Upper lobe of left lung (tissue), 6 donors: ENCODE measurements at regions not wholly inside any gene's neighbourhood (a gene's known extent, or its start where the extent isn't known, plus 50 kb on each side); places are given as distances from the start of the nearest gene placed in this dataset.
"Not testable (repeated sequence)": the region's sequence is repeated elsewhere in the genome, so short reads cannot be mapped to it uniquely, and the experiment has no call there.

Experiments
- ATAC-seq, 2 donors: fragments of 200-7000 bp; cut with Tn5 transposase; one replicate each; pipeline ENCODE4 v1.9.1; 2022; ENCODE audit warnings: mild to moderate bottlenecking in 2 of 2, moderate library complexity in 2 of 2; ENCODE audit not compliant: low FRiP score in 2 of 2
- DNase-seq, 2 donors: peaks; one replicate each; pipeline ENCODE4 v3.0.0-alpha.2; 2019 to 2020
- H3K27ac ChIP-seq, 4 donors: fragments of 200-600 bp; sonication (generic); one replicate each; pipeline ENCODE4 v1.5.1; 2016 to 2019
- H3K27me3 ChIP-seq, 4 donors: fragments of 200-600 bp; sonication (generic); one replicate each; pipeline ENCODE4 v1.5.1; 2017 to 2019
- H3K36me3 ChIP-seq, 4 donors: fragments of 200-600 bp; sonication (generic); one replicate each; pipeline ENCODE4 v1.5.1; 2016 to 2019
- H3K4me1 ChIP-seq, 4 donors: fragments of 200-600 bp; sonication (generic); one replicate each; pipeline ENCODE4 v1.5.1; 2018 to 2019
- H3K4me3 ChIP-seq, 4 donors: fragments of 200-600 bp; sonication (generic); one replicate each; pipeline ENCODE4 v1.5.1; 2017 to 2019; ENCODE audit warnings: mild to moderate bottlenecking in 2 of 4, moderate library complexity in 1 of 4
- H3K9me3 ChIP-seq, 4 donors: fragments of 200-600 bp; sonication (generic); one replicate each; pipeline ENCODE4 v1.5.1; 2018 to 2019
- CTCF ChIP-seq, 6 experiments: fragments of 450-650 bp in 4 of 6; fragments of 200-600 bp in 2 of 6; sonication (generic) in 2 of 6; IDR thresholded peaks; one replicate each; pipeline ENCODE4 v1.5.1; 2016 to 2019; ENCODE audit warnings: antibody characterized with exemption in 6 of 6
- WGBS, 2 donors: methylation state at CpG; one replicate each; pipeline ENCODE4 v1.1.5; 2017 to 2018; 5-methylcytosine and 5-hydroxymethylcytosine counted together
- donor health status: DM: no; HTN: no; CAD: no; lungs with moderate emphysema.
- donor health status: DM: no; HTN: yes; CAD: no; lungs with severe emphysema.

GRCh38 chr6:60799146-60799545 lies 1486.9 kb downstream of the KHDRBS2 start:
- DNase-seq: peak in 1 of 2 donors; percentile 19
- H3K4me3 ChIP-seq, H3K36me3 ChIP-seq, H3K27me3 ChIP-seq, ATAC-seq, H3K4me1 ChIP-seq, H3K27ac ChIP-seq, H3K9me3 ChIP-seq: not testable (repeated sequence)
- 50 to 53% methylated on average over 3 of the region's 3 CpGs for WGBS, 2 donors
- peak in 2 of 6 experiments; percentile 7 to 10 for TF ChIP-seq CTCF (IDR thresholded peaks at IDR 0.05)

- ATAC-seq, H3K27ac ChIP-seq, DNase-seq, H3K4me3 ChIP-seq, H3K27me3 ChIP-seq, H3K4me1 ChIP-seq, H3K9me3 ChIP-seq, H3K36me3 ChIP-seq: not testable (repeated sequence)
Measured at GRCh38 chr6:60797831-60798230, 1488.2 kb downstream of the KHDRBS2 start.

DNA sequence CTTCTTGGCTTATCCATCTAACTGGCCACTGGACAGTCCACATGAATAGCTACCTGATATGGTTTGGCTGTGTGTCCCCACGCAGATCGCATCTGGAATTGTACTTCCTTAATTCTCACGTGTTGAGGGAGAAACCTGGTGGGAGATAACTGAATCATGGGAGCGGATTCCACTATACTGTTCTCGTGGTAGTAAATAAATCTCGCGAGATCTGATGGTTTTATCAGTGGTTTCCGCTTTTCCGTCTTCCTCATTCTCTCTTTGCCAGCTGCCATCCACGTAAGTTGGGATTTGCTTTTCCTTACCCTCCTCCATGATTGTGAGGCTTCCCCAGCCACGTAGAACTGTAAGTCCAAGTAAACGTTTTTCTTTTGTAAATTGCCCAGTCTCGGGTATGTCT lies 1496.4 kb downstream of the KHDRBS2 start:
- not testable (repeated sequence) for H3K27ac ChIP-seq, ATAC-seq, H3K9me3 ChIP-seq, H3K4me1 ChIP-seq, H3K4me3 ChIP-seq, H3K27me3 ChIP-seq, DNase-seq, H3K36me3 ChIP-seq
- WGBS, 2 donors: 86 to 91% methylated on average over 13 of the region's 13 CpGs

DNA sequence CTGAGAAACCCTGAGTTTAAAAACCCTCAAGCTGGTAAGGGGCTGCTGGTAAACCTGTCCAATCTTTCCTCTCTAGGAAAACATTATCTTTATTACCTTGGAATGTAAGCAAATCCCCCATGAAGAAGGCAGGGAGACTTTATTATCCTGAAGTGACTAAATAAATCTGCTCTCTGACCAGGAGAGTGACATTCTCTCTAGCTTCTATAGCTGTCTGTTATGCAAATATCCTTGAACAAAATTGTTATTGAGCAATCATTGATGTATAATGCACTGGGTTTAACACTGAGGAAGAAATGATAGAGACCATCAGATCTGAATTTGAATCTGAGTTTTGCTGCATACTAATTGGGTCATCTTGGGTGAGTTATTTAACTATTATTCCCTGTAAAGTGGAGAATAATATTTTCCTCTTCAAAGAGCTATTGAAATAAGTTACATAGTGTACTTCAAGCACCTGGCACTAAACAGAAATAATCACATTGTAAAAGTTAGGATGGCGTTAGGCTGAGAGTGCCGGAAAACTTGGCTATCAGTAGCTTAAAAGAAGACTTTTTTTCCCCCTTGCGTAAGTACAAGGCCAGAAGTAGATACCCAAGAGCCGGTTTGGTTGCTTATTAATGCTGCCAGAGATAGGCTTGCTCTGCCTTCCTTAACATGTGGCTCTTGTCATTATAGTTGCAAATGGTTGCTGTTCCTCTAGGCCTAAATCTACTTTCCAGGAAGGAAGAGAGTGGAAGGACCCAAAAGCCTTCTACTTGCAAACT lies 1503.1 kb downstream of the KHDRBS2 start:
- not testable (repeated sequence) for ATAC-seq, H3K4me3 ChIP-seq, H3K27ac ChIP-seq, DNase-seq, H3K27me3 ChIP-seq, H3K36me3 ChIP-seq, H3K9me3 ChIP-seq, H3K4me1 ChIP-seq
- WGBS, 2 donors: 55 to 70% methylated on average over 4 of the region's 4 CpGs

- not testable (repeated sequence) for H3K9me3 ChIP-seq, H3K4me1 ChIP-seq, H3K27me3 ChIP-seq, H3K27ac ChIP-seq, DNase-seq, H3K36me3 ChIP-seq, H3K4me3 ChIP-seq, ATAC-seq
- 47 to 57% methylated on average over 3 of the region's 3 CpGs for WGBS, 2 donors
Measured at GRCh38 chr6:60779591-60779990, 1506.4 kb downstream of the KHDRBS2 start.

DNA sequence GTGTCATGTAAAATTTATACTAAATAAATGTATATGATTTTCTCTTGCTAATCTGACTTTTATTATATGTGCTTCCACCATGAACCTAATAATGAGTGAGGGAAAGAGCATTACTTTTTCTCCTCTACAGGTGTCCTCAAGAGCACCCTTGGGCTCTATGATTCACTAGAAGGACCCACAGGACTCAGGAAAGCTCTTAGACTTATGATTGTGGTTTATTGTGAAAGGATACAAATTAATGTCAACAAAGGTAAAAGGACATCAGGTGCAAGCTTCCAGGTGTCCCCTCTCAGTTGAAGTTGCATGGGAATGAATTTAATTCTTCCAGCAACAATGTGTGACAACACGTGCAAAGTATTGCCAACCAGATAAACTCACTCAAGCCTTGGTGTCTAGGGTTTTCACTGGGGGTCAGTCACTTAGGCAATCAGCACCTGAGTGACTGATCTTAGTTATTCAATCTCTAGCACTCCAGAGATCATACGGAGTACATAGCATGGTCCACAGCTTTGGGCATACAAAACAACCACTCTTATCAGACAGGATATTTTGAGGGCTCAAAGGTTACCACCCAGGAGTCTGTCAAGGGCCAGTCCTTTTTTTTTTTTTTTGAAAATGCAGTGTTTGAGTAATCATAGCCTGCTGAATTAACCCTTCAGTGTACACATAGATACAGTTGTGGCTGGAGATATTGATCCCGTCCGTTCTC lies 1518.1 kb downstream of the KHDRBS2 start:
- not testable (repeated sequence) for H3K27ac ChIP-seq, DNase-seq, H3K4me3 ChIP-seq, H3K27me3 ChIP-seq, H3K9me3 ChIP-seq, H3K36me3 ChIP-seq, H3K4me1 ChIP-seq
- ATAC-seq: peak in 1 of 2 donors; percentile 52
- WGBS, 2 donors: 55 to 68% methylated on average over 4 of the region's 4 CpGs

DNA sequence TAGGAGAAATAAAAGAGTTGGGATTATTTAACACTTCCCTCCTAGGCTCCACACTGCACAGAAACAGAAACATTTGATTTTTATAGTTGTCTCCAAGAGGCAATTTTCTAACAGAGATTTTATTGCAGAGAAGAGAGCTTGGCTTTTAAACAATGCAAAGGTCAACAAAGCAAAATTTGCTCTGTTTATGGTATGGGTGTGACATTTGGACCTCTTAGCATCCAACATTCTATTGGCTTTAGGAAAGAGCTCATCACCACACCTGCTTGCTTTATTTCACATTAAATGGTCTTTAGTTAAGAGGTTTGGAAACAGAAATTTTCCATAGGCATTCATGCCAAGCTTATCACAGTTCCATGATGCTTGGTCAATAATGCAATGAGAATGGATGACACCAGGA lies 1520.7 kb downstream of the KHDRBS2 start:
- DNase-seq, H3K9me3 ChIP-seq, H3K4me3 ChIP-seq, ATAC-seq, H3K36me3 ChIP-seq, H3K27ac ChIP-seq, H3K27me3 ChIP-seq, H3K4me1 ChIP-seq: not testable (repeated sequence)

GRCh38 chr6:60763464-60764080 lies 1522.5 kb downstream of the KHDRBS2 start:
- not testable (repeated sequence) for H3K27me3 ChIP-seq, ATAC-seq, H3K9me3 ChIP-seq, H3K4me3 ChIP-seq, H3K4me1 ChIP-seq, H3K27ac ChIP-seq, H3K36me3 ChIP-seq
- WGBS, 2 donors: 66 to 68% methylated on average over 1 to 4 of the region's 4 CpGs
- DNase-seq: peak in 1 of 2 donors; percentile 50

GRCh38 chr6:60760928-60761327 lies 1525.1 kb downstream of the KHDRBS2 start:
- not testable (repeated sequence) for H3K4me3 ChIP-seq, ATAC-seq
- WGBS, 2 donors: 67 to 77% methylated on average over 1 of the region's 1 CpG

GRCh38 chr6:60759149-60759825 lies 1526.7 kb downstream of the KHDRBS2 start:
- 59 to 76% methylated on average over 2 of the region's 2 CpGs for WGBS, 2 donors
- not testable (repeated sequence) for H3K27me3 ChIP-seq, H3K4me3 ChIP-seq, ATAC-seq, H3K27ac ChIP-seq, DNase-seq, H3K4me1 ChIP-seq, H3K36me3 ChIP-seq, H3K9me3 ChIP-seq

More at GRCh38 chr6:60760928-60761327, 1525.1 kb downstream of the KHDRBS2 start:
- H3K27ac ChIP-seq, H3K27me3 ChIP-seq, H3K4me1 ChIP-seq, DNase-seq, H3K36me3 ChIP-seq, H3K9me3 ChIP-seq: not testable (repeated sequence)

DNA sequence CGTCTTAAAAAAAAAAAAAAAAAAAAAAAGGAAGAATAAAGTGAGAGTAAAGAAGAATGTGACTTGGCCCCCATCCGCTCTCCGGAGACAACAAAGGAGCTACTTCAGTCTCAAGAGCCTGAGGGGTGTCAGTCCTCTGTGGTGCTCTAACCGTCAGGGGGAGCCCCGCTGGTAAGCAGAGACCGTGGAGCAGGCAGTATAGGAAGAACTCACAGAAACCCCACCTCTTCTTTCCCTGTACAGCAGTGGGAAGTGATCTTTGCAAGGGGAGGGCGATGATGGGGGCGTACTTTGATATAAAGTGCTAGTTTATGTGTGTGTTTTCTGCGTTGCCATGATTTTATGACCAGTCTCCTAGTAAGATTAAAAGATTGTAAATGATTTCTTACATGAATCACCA lies 1527.3 kb downstream of the KHDRBS2 start:
- ATAC-seq, DNase-seq, H3K36me3 ChIP-seq, H3K27me3 ChIP-seq, H3K27ac ChIP-seq, H3K4me3 ChIP-seq, H3K4me1 ChIP-seq, H3K9me3 ChIP-seq: not testable (repeated sequence)
- 62 to 71% methylated on average over 8 to 9 of the region's 9 CpGs for WGBS, 2 donors
